HUDEP-2 (cell line): ENCODE measurements at regions not wholly inside any gene's neighbourhood (a gene's known extent, or its start where the extent isn't known, plus 50 kb on each side); places are given as distances from the start of the nearest gene placed in this dataset.
A peak's percentile ranks its signal among the peaks of the same experiment; 100 is the strongest.

ENCODE experiments used
- DNase-seq, 76 experiments: peaks; one replicate each; lab custom pipeline; 2025; ENCODE audit not compliant: unreplicated experiment in 76 of 76; lab: John Stamatoyannopoulos, UW

DNA sequence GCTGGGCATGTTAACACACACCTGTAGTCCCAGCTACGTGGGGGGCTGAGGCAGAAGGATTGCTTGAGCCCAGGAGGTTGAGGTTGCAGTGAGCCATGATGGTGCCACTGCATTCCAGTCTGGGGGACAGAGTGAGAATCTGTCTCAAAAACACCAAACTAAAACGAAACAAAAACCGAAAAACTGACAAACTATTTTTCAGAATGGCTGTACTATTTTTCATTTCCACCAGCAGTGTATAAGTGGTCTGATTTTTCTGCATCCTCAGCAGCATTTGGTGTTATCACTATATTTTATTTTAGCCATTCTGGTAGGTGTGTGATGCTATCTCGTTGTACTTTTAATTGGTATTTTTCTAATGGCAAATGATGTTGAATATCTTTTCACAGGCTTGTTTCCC is 95.2 kb downstream of the PDCL3 start:
- DNase-seq, result no peak

DNA sequence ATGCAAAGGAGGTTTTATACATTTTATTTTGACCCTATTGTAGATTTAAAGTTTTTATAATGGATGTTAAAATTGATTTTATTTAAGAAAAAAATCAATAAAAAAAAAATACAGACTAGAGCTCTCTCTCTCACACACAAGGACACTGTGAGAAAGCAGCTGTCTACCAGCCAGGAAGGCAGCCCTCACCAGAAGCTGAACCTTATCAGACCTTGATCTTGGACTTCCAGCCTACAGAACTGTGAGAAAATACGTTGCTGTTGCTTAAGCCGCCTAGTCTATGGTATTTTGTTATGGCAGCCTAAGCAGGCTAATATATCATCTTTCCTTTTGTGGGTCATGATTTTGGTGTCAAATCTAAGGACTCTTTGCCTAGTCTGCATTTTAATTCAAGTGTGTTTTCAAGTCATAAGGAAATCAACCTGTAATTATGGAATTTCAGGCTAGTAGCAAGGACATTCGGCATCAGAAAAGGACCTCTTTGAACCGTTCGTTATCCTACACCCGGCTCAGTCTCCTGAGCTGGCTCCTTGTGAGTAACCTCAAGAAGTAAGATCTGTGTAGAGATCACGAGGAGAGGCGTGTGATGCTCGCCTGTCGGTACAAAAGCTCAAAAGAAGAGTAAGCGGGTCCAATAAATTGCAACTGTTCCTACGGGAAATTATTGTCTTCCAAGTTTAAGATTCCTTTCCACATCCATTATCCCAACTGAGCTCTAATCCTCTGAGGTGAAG is 98.2 kb downstream of the PDCL3 start:
- DNase-seq, result no peak

DNA sequence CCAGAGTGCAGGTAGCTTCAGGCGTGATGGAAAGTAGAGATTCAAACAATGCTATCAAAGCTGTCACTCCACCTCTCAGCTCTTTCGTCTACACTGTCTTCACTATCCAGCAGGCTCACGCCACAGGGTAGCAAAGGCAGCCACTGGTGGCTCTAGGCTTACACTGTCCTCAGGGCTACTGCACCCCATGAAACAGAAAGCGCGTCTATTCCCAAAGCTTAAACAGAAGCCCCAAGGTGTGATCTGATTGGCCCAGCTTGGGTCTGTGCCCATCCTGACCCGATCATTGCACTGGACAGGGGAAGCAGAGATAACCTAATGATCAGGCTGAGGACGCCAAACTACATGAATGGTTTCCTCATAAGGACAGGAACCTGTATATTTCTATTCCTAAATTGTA is 100.1 kb downstream of the PDCL3 start:
- DNase-seq, result no peak

DNA sequence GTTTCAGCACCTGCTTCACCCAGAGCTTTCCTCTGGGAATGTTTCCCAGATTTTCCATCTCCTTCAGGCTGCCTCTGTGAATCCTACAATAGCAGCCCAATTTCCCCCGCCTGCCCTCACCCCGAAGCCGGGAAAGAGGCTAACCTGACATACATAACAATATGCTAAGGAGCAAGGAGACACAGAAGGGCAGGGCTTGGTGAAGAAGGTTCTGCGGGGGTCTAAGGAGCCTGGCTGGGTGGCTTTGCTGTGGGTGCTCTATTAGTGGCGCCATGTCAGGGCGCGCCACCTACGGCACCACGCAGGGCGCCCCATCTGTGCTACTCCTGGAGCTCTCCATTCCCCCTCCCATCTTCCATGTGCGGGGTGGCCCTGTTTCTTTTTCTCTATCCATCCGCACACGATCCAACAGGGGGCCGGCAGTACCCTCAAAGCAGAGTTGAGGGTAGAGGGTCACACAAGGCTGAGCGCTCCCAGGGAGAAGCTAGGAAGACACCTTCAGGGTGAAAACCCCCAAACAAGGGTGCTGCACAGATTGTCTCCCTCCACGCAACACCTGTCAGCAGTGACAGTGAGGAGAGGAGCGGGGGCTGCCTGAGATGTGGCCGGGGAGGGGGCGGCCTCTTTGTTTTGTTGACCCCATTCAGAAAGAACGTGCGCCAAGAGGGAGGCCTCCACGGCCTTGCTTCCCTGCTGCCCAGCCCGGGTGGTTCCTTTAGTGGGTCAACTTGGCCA is 101.4 kb downstream of the PDCL3 start:
- DNase-seq, result peak in 1 of 76 experiments; percentile 1

DNA sequence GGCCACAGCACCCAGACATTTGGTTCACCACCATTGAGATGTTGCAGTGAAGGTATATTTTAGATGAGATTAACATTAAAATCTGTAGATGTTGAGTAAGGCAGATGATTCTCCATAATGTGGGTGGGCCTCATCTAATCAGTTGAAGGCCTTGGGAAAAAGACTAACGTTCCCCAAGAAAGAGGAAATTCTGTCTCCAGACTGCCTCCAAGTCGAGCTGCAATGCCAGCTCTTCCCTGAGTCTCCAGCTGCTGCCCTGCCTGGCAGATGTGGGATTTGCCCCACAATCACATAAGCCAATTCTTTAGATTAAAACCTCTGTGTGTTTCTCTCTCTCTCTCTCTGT is 101.9 kb downstream of the PDCL3 start:
- no peak for DNase-seq

DNA sequence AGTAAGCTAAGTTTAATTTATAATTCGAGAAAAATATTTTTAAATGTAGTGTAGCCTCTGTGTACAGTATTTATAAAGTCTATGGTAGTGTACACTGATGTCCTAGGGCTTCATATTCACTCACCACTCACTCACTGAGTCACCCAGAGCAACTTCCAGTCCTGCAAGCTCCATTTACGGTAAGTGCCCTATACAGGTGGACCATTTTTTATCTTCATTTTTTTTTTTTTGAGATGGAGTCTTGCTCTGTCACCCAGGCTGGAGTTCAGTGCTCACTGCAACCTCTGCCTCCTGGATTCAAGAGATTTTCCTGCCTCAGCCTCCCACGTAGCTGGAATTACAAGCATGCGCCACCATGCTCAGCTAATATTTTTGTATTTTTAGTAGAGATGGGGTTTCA is 104.2 kb downstream of the PDCL3 start:
- DNase-seq, result no peak

DNA sequence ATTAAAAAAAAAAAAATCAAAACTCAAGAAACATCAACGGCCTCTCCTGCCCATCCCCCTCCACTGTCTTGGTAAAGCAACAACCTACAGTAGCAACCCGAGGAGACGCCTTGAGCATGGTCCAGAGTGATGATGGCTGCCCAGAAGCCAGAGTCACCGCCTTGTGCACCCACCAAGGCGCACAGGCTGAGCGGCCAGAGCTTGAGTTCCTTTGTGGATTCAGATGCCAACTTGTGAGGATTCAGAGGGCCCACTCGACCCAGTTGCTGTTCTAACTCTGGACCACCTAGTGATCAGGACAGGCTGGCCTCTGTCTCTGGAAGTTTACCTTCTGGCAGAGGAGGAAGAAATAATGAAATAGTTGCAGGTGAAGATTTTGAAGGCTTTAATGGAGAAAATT is 105.0 kb downstream of the PDCL3 start:
- no peak for DNase-seq

DNA sequence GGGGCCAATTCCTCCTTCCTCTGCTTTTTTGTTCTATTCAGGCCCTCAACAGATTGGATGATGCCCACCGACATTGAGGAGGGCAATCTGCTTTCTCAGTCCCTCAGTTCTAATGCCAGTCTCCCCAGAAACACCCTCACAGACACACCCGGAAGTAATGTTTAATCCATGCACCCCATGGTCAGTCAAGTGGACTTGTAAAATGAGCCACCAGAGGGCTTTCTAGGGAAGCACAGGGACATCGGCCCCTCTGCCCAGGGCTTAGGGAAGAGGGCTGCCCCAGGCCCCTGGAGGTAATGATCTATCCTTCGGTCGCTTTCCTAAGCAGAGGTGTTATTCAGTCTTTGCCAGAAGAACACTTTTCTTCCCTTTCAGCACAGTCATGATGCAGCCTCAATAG is 107.4 kb downstream of the PDCL3 start:
- DNase-seq, result no peak

DNA sequence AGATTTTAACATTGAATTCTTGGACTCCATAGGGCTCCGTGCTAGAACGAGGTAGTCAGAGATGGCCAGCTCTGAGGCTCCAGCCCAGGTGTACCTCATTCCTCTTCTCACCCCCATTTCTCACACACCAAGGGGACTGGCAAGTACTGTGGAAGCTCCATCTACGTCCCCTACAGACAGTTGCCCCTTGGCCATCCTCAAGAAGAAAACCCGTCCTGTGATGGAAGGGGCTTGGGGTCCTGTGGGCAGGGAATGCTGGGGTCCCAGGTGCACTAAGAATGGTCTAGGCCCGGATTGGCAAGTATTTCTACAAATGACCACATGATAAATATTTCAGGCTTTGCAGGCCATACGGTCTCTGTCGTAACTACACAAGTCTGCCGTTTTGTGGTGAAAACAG is 110.3 kb downstream of the PDCL3 start:
- DNase-seq, result no peak

DNA sequence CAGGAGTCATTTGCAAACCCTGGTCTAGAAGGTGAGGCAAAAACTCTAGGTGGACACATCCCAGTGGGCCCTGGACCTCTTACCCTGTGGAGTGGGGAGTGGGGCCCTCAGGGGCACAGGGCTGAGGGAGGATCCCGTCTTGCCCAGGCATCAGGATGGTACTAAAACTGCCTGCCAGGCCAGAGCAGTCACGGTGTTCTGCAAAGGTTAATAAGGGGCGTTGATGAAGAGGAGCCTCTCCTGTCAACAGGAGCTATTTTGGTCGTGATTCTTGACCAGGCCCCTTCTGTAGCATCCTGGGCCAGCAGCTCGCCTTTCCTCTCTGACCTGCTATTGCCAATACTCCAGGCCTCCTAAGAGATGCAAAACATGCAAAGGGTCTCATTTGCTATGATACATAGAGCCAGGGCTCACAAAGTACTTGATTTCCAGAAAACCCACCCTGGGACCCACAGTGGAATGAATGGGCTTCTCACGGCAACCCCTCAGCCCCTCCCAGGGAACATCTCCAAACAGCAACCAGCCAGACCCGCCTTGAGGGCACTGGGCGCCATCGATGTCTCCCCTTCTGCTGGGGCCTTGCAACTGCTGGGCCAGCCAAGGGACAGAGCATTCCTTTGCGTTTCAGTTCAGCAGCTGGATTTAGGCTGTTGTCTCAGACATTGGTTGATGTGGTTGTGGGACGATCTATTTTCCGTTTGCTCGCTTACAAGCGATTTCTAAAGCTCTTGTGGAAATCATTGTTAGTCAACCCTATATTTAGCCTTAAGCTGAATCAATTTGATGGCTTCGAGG is 111.1 kb downstream of the PDCL3 start:
- DNase-seq, result no peak

DNA sequence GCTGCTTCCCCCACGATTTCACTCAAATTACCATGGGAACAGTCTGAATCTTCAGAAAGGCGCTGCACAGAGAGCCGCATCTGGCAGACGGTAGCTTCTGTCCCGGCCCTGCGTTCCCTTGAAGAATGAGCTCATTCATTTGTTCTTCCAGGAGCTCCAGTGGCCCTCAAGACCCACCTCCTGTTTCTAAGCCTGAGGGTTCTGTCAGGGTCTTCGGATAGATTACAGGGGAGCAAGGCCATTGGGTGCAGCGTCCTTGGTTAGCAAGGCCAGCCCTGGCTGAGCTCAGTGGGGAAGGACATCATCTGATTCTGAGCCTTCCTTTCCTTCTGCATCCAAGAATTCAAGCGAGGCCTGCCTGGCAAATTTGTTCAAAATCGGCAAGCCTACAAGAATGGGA is 111.9 kb downstream of the PDCL3 start:
- no peak for DNase-seq

DNA sequence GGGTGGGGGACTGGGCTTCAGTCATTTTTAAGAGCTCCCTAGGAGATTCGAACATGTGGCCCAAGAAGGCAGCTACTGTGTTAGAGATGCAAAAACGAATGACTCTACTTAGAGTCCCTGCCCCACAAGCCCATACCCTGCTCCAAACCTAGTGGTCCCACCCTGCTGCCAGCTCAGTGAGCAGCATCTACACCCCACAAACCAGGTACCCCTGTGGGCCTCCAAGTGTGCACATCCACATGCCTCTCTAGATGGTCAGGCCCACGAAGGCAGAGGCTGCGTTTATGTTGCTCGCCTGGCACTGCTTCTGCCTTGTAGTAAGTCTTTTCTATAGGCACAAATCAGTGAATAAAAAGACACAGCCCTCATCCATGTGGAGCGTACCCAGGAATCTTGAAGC is 112.6 kb downstream of the PDCL3 start:
- DNase-seq, result no peak

DNA sequence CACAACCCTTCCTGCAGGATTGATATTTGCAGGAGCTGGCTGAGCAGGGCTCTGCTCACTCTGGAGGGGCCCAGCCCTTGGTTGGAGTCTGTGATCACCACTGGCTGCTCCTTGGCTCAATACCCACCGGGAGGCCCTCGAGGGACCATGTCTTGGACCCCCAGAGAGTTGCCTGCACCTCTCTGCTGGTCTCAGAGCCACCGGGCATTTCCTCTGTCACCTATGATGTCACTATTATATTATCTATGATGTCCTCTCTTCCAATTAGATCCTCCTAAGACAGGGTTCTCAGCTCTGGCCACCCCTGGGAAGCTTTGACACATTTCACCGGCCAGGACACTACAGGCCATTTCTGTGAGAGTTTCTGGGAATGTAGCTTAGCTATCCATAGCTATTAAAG is 113.1 kb downstream of the PDCL3 start:
- no peak for DNase-seq

DNA sequence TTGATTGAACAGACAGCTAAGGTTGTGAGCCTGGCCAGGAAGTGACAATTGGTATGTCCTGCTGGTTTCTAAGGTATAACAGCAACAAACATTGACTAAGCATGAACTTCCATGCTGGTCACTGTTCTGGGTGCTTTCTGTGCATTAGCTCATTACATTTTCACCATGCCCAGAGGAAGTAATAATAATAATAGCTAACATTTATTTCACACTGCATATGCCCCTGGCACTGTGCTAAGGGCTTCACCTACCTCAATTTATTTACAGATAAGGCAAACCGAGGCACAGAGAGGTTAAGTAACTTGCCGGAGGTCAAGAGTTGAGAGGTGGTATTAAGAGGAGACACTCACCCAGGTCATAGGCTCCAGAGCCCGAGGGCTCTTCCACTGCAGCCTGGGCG is 113.6 kb downstream of the PDCL3 start:
- DNase-seq, result no peak

DNA sequence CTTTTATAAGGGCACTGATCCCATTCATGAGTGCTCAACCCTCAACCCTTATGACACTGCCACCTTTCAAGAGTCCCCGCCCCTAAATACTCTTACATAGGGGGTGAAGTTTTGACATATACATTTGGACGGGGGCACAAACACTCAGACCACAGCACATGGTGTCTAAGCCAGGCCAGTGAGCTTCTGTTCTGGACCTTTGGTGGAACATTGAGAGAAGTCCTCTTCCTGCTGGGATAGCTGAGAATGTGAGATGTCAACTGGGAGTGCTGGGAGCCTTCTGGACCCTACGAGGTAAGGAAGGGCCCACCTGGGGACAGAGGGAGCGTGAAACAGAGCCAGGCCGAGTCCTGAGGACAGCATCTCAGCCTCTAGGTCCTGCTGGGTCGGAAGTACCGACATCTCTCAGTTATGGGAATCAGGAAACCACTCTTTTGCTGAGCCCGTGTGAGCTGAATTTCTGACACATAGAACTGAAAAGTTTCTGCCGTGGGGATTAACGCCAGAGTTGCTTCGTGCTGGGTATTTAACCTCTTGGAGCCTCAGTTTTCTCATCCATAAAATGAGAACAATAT is 114.9 kb downstream of the PDCL3 start:
- no peak for DNase-seq

DNA sequence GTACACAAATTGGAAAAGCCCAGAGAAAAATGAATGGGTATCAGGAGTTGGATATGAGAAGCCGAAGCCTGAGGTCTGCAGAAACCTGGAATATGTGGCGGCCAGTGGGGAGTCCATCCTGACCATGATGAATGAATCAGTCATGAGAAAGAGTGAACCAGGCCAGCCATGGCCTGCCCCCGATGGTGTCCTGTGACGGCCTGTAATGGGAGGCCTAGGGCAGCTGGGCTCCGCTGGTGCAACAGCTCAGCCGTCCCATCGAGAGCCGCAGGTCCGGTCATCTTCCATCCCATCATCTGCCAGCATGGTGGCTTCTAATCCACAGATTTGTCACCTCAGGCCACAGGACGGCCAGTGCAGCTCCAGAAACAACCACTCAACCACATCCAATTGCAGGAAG is 116.4 kb downstream of the PDCL3 start:
- no peak for DNase-seq

DNA sequence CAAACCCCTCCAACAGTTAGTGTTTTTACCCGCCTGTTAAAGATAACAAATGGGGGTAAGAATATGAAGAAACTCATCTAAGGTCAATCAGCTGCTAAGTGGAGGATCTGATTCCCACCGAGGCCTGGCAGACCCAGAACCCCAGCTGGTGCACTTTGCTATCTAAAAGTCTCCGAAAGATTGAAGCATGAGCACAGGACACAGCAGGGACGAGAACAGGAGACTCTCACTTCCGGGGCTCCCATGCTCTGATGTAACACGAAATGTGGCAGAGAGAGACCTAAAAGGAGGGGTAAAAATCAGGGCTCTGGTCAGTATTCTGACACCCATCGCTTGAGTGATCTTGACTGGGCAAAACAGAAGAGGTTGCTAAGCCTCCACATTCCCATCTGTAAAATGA is 119.7 kb downstream of the PDCL3 start:
- no peak for DNase-seq

DNA sequence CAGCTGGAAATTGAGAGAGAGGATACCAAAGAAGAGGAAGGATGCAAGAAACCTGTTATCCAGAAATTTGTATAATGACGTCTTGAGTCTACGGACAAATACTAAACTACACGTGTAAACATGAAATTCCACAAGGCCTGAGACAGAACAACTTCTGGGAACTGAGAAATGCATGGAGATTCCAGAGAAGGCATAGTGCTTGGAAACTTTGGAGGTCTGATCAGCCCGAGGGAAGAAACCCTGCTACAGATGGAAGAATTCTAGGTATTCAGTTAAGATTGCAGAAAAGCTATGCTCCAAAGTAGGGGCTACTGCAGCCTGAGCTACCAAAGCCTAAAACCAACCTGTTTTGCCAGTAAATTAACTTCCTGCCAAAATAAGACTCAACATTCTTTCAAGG is 120.4 kb downstream of the PDCL3 start:
- no peak for DNase-seq

DNA sequence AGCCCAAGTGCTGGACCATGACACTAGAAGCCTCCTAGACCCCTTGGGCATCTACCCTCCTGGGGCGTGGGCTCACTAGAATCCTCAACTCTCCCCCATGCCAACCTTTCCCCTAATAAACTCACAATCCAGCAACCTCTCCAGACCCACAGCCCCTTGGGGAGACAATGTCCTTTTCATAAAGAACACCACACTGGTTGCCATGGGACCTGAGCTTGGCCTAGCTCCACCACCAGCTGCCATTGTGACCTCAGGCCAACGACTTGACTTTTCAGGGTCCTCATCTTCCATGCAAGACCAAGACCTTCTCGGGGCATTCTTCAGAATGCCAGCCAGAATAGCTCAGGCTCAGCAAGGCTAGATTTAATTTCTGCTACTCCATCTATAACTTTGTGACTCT is 128.1 kb upstream of the NPAS2 start:
- no peak for DNase-seq

DNA sequence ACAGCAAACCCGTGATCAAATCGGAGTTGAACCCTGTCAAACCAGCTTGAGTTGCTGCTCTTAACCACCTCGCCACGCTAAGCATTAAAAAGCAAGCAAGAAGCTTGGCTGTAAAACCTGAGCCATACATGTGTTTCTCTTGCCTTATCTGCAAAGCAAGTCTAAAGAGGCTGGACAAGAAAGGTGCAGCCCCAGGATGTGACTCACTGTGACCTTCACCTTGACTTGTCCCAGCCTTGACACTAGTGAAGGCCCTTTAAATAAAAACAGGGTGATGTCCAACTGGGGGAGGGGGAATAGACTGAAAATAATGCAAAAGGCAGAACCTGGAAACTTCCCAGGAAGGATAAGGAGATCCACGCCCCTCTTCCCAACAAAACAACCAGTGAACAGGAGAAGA is 127.6 kb upstream of the NPAS2 start:
- DNase-seq, result no peak

DNA sequence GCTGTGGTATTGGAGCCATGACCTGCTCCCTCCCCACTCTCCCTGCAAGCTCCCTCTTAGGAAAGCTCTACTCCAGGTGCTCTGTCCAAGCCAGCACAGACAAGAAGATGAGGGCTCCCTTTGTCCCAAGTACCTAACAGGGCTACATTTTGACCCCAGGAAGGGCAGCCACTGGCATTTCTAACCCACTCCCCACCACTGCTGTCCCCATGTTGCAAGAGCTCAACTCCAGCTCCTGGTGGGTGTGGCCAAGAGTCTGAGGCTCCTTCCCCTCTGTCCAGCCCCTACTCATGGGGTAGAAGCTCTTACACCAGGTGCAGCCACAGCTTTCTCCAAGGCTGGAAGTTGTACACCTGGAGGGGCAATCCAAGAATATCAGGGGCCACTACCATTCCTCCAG is 127.0 kb upstream of the NPAS2 start:
- no peak for DNase-seq

DNA sequence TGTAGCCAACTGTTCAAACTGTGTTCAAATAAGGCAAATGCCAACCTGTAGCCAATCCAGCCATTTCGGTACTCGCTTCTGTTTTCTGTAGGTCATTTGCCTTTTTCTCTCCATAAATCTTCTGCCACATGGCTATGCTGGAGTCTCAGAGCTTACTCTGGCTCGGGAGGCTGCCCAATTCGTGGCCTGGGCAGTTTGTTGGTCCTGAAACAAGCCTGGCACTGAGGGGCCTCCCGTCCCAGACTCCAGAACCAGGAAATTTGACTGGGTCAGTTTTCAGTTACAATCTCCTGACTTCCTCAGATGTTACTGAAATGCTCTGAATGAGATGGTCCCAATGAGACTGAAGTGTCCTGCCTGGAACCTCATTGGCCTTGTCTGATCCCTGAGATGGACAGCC is 120.8 kb upstream of the NPAS2 start:
- DNase-seq, result no peak
